ENCODE measurements at regions not wholly inside any gene's neighbourhood (a gene's known extent, or its start where the extent isn't known, plus 50 kb on each side); places are given as distances from the start of the nearest gene placed in this dataset.

DNA sequence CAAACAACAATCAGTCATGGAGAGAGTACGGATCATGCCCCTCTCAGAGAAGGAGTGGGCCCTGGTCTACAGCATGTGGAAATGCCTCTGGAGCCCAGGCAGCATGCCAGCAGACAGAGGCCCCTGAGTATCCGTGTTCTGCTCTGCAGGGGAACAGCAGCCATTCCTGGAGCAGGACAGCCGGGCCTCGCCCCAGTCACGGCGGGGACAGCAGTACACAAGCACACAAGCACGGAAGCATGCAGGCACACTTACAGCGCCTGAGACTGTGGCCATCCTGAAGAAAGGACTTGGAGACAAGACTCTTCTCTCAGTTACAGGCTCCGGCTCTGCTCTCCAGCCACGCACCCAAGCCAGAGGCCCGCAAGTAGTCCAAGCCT is 102.6 kb upstream of the ALDH1B1 start:
- ATAC-seq (no peak), DNase-seq (no peak)
- intact Hi-C loops (cut with micrococcal nuclease) = no loop called here

DNA sequence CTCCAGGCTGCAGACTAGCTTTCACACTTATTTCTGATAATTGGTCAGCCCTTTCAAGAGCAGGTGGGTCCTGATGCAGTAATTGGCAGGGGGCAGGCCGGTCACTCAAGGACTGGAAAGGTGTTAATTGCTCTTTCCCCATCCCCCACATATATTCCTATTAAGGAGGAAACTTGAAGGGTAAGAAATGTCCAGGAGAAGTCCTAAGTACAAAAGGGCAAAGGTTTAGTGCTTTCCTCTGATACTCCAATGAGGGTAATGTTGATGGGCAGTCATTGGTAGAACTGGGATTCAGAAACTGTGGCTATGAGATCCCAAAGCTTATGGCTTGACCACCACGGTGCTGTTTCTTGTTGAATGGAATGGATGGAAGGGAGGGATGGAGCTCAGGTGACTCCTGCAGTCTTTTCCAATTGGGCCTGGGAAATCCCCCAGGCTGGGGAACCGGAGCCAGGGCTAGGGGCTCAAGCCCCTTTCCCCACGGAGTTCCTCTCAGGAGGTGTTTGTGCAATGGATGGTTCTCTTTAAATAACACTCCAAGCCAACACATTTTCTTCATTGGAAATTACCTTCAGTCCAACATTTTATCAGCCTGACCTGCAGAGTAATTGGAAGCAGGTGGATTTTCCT is 103.2 kb upstream of the ALDH1B1 start:
- intact Hi-C loops (cut with micrococcal nuclease) = no loop called here
- DNase-seq (no peak), ATAC-seq (no peak)

DNA sequence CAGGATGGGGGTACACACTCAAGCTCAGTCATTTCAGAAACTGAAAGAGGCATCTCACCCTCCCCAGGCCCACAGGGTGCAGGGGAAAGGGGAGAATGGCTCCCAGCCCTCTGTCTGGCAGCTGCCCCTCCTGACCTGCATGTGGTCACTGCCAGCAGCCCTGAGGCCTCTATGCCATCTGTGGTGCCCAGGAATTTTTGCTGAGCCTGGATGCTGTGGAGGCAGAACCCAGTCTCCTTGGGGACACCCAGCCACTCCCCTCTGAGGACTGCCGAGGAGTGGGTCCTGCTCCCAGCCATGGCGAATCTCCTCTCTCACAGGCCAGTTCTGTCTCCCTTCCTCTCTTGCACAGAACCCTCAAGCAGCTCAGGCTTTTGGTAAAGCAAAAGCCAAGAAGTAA is 104.0 kb upstream of the ALDH1B1 start:
- intact Hi-C loops (cut with micrococcal nuclease) = no loop called here
- DNase-seq = no peak
- ATAC-seq = no peak

DNA sequence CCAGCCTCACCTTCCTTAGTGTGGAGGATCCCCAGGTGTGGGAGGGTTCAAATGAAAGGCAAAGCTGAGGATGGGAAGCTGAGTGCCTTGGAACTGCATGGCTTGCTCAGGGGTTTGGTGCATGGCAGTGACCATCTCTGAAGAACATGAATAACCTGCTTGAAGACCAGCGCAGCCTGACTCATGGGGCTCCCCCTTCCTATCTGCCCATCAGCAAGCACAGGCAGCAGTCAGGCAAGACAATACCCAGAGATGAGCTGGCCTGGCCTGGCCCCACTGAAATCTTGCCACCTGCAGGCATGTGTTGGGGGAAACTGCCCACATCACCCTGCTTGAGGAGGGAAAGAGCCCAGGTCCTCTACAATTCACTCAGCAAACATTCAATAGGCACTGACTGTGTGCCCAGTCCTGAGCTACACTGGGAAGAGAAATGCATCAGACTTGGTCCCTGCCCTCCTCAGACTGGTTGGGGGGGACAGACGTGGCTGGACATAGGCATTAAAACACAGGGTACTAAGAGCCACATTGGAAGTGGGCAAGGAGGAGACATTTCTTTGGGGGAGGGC is 105.0 kb upstream of the ALDH1B1 start:
- intact Hi-C loops (cut with micrococcal nuclease) = no loop called here
- ATAC-seq = no peak
- DNase-seq = no peak

DNA sequence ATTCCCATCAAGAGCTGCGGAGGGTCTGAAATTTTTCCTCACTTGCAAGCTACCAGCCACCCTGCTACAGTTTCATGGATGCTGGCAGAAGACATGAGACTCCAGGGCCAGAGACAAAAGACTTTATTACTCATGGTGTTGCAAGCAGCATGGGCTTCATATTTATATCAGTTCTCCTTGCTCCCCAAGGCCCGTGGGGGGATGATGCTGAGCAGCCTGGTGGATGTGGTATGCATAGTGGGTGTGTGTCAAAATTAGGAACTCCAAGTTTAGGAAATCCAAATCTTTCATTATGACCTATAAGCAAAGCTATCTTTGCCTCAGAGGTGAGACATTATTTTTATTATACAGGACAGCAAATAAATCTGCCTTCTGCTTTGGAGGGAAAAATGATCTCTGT is 105.7 kb upstream of the ALDH1B1 start:
- ATAC-seq (no peak), DNase-seq (no peak)
- intact Hi-C loops (cut with micrococcal nuclease) = no loop called here

DNA sequence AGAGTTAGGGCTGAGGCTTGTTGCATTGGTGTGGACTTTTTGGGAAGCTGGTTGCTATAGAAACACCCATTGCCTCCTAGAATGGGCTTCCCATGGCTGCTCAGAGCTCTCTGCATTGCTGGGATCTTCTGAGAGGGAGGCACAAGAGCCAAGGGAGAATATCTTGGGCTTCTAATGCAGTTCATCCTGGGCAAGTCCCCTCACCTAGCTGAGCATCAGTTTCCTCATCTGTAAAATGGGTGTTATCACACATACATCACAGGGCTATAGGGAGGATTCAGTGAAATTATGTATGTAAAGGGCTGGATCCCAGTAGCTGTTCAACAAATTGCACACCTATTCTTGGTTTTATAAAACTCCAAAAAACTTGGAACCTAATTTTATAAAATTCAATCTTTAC is 106.1 kb upstream of the ALDH1B1 start:
- DNase-seq (no peak), ATAC-seq (no peak)
- intact Hi-C loops (cut with micrococcal nuclease) = no loop called here

DNA sequence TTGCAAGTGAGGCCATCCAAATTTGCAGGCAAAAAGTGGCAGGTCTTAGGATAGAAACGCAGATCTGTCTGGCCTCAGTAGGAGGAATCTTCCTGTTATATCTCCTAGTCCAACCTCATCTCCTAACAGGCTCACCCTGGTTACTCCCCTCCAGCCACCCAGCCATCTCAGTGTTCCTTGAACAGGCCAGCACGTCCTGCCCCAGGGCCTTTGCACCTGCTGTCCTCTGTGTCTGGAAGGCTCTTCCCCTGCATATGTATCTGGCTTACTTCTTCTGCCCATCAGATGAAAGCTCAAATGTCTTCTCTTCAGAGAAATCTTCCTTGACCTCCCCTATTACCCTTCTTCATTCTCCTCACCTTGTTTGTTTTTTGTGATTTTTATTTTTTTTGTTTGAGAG is 107.3 kb upstream of the ALDH1B1 start:
- DNase-seq (no peak), ATAC-seq (no peak)
- intact Hi-C loops (cut with micrococcal nuclease) = no loop called here

DNA sequence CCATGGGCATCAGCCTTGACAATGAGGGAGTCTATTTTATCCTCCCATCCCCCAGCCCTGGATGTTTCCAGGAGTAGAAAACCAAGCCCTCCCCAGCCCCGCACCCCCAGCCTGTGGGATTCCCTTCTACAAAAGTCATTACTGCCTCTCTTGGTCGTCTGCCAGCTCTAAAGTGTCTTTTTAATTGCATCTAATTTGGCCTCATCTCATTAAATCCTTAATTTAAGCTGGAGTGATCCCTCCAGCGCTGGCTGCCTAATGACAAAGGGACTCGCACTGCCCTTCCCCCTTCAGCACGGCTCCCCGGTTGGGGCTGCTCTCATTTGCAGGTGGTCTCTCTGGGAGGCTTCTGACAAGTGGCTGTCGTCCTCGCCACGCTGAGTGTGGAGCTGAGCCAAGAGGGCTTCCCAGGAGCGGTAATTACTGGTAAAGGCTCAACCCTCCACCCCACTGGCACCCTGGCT is 107.9 kb upstream of the ALDH1B1 start:
- DNase-seq (no peak), ATAC-seq (no peak)
- intact Hi-C loops (cut with micrococcal nuclease) = no loop called here

DNA sequence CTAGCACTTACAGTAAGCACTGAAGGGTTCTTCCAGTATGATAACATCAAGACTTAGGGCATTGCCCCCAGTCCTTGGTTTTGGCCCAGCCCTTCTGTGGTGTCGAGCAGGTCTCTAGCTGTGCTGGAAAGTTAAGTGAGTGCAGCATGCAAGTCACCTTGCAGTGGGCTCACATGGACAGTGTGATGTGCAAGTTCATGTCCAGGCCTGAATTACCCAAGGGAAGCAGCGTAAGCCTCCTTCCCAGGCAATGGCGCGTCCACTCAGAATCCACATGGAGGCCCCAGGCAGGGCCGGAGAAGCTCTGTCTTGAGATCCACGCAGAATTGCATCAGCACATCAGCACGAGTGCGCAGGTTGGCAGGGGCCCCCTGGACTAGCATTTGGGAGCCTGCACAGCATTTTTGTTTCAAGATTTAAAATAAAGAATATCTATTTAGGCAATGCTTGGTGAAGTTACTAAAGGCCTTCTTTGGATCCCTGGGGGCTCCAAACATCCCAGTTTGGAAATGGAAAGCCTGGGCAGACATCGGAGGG is 108.4 kb upstream of the ALDH1B1 start:
- DNase-seq (no peak), ATAC-seq (no peak)
- intact Hi-C loops (cut with micrococcal nuclease) = no loop called here

DNA sequence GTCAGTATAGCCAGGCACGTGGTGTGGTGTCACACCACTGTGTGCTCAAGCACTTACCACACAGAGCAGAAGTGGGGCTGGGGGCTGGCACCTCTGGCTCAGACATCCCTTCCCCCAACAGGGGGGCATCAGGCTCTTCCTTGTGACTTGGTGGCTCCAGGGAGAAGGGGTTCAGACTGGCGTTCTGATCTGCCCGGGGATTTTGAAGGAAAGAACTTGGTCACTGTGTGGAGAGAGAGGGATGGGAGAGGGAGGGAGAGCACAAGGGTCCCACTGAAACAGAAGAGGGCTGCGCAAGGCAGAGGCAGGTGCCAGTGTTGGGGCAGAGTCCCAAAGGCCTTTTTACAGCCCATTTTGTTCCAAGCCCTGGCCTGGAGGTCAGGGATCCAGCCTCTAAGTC is 109.7 kb upstream of the ALDH1B1 start:
- no peak for DNase-seq
- no peak for ATAC-seq
- intact Hi-C loops (cut with micrococcal nuclease) = no loop called here

DNA sequence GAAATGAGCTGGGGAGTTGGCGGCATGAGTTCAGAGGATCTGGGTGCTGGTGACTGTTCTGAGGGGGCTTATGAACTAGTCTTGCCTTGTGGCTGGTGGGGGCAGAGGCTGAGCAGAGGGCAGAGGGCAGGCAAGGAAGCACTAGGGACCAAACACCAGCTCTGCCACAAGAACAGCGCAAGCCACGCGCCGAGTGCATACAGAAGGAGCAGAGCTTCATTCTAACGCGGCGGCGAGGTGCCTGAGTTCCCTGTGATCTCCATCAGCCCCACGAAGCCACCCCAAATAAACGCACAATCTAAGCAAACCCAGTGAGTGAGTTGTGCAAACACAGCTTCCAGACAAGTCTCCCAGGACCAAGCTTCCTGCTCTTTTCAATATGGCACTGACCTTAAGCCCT is 110.6 kb upstream of the ALDH1B1 start:
- DNase-seq = no peak
- ATAC-seq = no peak
- intact Hi-C loops (cut with micrococcal nuclease) = no loop called here

DNA sequence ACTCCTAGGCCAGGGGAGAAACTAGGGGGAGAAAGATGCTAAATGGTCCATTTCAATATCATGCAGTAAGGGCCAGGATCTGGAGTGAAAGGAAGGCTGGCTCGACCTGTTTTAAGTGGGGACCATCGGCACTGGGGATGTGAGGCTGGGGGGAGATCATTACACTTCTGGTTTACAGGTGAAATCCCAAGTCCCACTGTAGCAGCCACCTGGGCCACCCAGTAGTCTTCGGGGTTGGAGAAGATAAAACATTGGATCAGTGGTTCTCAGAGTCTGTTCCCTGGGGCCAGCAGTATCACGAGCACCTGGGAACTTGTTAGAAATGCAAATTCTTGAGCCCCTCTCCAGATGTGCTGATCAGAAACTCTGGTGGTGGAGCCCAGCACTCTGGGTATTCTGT is 111.3 kb upstream of the ALDH1B1 start:
- no peak for DNase-seq

DNA sequence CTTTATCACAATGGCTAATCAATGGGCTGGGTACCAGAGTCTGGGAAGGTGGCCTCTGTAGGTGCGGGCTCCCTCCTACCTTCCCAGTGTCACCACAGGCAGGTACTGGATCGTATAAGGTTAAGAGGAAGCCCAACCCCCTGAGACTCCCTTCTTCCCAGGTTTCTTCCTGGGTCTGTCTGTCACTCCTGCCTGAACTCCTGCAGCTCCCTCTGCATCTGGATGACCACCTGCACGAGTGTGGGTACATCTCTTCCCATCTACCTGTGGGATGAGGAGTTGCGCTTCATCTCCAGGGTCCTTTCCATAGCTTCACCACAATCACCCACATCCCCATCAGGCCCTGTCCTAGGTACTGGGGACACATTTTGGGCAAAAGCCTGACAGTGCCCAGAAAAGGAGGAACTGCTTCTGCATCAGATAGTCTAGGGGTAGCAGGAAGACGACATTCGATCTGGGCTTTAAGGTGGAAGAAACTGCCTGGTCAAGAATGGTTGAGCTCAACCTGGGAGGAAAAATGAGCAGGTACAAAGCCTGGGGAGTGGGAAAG is 112.2 kb upstream of the ALDH1B1 start:
- intact Hi-C loops (cut with micrococcal nuclease) = no loop called here
- no peak for DNase-seq
- ATAC-seq = no peak

More for the DNA sequence above, 111.3 kb upstream of the ALDH1B1 start:
- intact Hi-C loops (cut with micrococcal nuclease) = no loop called here
- ATAC-seq = no peak

DNA sequence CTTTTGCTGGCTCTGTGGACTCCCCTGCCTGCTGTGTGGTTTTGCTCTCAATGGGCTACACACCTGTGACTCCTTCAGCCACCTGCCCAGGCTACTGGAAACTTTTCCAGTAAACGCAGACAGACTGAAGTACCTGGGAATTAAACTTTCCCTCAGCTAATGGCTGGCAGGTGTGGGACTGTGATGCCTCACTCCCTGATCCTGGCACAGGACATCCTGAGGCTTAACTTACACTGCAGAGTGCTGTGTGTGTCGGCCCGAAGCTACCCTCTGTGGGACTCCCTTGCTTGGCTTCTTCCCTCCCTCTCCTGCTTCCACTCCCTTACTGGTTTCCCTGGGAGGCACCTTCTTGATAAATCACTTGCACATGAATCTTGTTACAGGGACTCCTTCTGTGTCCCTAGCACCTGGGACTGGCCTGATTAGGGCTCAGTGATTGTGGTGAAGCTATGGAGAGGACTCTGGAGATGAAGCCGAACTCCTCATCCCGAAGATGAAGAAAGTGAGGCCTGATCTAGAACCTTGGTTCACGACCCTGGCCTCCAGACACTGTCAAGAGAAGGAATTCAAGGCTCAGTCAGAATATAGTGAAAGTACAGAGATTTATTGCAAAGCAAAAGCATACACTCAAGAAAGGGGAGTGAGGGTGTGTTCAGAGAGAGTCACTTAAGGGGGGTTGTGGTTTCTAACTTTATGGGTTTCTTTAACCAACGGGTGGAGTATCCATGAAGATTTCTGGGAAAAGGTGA is 113.4 kb upstream of the ALDH1B1 start:
- ATAC-seq = no peak
- DNase-seq = no peak
- intact Hi-C loops (cut with micrococcal nuclease) = no loop called here

DNA sequence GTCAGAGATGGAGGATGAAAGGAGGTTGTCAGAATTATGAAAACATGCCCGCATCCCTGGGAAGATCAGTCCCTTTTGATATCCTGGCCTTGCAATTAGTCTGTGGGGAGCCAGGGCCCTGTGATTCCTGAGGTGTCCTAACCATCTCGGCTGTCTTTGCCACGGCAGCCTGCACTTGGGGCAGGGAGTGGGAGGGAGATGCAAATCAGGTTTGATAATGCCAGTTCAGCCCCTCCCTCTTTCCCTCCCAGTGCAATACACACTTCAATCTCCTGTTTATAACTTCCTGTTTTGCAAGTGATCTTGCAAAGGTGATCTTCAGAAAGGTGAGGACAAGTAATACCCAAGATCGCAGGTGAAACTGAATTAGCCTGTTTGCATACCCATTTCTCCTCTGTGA is 114.0 kb upstream of the ALDH1B1 start:
- no peak for ATAC-seq
- DNase-seq = no peak
- intact Hi-C loops (cut with micrococcal nuclease) = no loop called here

DNA sequence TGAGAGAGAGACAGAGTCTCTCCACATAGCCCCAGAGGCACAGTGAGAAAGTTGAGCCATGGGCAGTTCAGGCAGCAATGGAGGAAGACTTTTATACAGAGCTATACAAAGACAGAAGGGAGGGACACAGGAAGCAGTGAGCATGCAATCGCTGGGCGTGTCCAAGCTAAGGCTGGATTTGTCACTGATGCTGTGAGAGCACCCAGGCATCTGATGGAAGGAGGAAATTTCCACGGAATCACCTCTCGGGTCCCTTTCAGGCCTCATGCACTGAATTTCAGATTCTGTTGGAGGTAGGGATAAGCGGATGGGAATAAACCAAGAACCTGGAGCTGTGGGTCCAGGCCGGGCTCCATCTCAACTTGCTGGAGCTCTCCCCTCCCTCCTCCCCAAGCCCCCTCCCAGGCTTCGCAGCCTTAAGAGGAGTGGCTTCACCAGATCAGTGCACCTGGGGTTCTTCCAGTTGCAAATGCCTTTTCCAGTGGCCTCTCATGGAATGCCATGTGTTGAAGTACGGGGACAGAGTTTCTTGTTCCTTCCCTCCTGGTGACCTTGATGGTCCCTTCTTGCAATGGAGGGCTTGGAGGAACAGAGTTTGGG is 114.8 kb upstream of the ALDH1B1 start:
- intact Hi-C loops (cut with micrococcal nuclease) = no loop called here
- ATAC-seq (no peak), DNase-seq (no peak)

DNA sequence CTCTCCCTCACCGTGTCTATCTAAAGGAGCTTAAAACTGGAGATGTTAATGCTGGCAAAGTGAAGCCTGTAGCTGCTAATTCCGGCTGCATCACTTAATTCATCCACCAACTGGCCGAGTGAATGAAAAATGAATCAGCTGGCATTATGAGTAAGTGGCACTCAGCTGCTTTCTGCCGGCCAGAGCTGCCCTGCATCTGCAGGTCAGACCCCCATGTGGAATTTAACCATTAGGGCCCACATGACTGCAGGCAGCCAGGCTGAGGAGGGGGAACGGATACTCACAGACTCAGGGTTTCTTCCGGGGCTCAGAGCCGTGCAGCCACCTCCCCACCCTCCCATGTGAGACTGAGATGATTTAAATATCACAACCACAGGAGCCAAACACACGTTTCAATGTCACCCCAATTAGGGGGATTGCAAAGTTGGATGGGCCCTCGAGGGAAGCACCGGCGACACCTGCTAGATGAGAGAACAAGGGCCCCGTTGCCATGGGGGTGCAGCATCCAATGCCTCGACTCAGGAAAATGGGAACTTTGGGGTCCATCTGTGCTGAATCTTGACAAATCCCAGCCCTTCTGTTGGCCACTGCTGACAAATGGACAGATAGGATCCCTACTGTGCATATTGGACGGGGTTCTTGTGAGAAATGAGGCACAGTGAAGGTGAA is 115.6 kb upstream of the ALDH1B1 start:
- DNase-seq (no peak), ATAC-seq (no peak)
- intact Hi-C loops (cut with micrococcal nuclease) = no loop called here

DNA sequence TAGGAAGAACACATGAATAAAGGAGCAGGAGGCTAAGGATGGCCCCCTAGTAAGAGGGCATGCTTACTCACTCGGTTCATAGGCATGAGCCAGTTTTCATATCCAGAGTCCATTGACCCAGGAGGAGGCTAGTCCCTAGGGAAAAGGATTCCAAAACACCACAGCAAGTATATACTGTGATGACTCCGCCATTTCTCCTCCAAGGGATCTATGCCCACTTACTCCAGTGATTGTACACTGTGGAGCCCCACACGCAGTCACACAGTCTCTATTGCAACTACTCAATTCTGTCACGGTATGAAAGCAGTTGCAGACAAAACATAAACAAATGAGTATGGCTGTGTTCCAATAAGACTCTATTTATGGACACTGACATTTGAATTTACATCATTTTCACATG is 117.7 kb upstream of the ALDH1B1 start:
- intact Hi-C loops (cut with micrococcal nuclease) = no loop called here
- DNase-seq = no peak
- no peak for ATAC-seq

DNA sequence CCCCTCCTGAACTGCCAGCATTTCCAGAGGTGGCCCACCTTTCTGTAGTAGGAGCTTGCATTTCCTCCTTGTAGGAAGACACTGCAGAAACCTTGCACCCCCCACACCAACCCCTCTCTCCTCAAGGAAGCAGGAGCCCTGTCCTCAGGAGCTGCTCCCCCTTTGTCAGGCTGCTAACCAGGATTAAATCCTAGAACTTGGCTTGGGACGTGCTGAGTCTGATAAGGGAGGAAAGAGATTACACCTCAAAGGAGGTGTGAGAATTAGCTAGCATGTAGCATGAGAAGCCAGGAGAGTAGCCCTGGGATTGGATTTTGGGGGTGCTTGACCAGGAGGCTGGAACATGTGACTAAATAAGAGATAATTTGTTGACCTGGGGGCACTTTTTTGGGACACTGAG is 119.8 kb upstream of the ALDH1B1 start:
- ATAC-seq (no peak), DNase-seq (no peak)
- intact Hi-C loops (cut with micrococcal nuclease) = no loop called here

Measured in left ventricle myocardium superior (tissue), 1 donor.